ENCODE measurements at regions not wholly inside any gene's neighbourhood (a gene's known extent, or its start where the extent isn't known, plus 50 kb on each side); places are given as distances from the start of the nearest gene placed in this dataset.

DNA sequence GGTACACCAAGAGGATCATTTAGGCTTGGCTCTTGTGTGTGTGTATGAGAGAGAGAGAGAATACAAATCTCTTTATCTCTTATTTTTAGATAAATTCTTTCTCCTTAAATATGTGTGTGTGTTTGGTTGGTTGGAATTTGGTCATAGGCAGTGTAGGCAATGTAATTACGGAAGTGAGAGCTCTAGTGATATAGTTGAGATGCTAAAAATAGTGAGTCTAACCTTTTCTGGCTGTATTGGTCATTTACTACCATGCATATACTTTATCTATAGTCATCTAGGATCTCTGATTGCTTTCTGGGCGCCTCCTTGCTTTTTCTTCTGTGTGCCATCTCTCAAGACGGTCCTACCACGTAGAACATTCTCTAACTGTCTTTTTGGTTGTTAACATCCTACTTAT is 250.2 kb downstream of the NUF2 start:
- H3K36me3 Mint-ChIP-seq (ENCODE audit: low read depth): no peaks in the 10 kb centered on the region
- H3K27ac Mint-ChIP-seq (ENCODE audit: unreplicated experiment): no peak overlapping the region
- no peaks in the 10 kb centered on the region for H3K9me3 Mint-ChIP-seq (ENCODE audit: low read depth)
- no peaks in the 10 kb centered on the region for H3K4me1 Mint-ChIP-seq (ENCODE audit: low read depth)
- DNase-seq (ENCODE audit: low spot score): no peak
- no peak overlapping the region for H3K4me3 Mint-ChIP-seq (ENCODE audit: unreplicated experiment)
- H3K27me3 Mint-ChIP-seq (ENCODE audit: low read depth): peaks cover 13% of the 10 kb centered on the region
- TF ChIP-seq, protein P1, sequence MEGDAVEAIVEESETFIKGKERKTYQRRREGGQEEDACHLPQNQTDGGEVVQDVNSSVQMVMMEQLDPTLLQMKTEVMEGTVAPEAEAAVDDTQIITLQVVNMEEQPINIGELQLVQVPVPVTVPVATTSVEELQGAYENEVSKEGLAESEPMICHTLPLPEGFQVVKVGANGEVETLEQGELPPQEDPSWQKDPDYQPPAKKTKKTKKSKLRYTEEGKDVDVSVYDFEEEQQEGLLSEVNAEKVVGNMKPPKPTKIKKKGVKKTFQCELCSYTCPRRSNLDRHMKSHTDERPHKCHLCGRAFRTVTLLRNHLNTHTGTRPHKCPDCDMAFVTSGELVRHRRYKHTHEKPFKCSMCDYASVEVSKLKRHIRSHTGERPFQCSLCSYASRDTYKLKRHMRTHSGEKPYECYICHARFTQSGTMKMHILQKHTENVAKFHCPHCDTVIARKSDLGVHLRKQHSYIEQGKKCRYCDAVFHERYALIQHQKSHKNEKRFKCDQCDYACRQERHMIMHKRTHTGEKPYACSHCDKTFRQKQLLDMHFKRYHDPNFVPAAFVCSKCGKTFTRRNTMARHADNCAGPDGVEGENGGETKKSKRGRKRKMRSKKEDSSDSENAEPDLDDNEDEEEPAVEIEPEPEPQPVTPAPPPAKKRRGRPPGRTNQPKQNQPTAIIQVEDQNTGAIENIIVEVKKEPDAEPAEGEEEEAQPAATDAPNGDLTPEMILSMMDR (IDR thresholded peaks at IDR 0.05): no peak

DNA sequence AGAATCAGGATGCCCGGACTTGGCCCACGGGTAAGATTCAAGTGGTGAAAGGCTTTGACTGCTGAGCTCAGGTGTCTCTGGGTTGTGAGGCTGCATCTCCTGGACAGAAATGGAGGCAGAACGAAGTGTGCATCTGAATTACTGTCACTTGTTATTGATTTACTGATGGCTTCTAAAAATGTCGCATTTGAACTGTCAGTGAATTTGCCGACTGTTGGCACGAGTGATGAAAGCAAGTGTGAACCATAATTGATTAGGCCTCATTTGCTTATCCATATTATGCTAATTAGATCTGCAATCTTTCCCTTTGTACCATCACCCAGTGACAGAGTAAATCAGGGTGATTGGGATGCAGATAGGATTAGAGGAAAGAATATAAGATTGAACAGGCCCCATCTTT is 252.4 kb downstream of the NUF2 start:
- Mint-ChIP-seq H3K36me3 (ENCODE audit: low read depth) (no peaks in the 10 kb centered on the region), H3K27me3 (ENCODE audit: low read depth) (peaks cover 9% of the 10 kb centered on the region), H3K4me1 (ENCODE audit: low read depth) (no peaks in the 10 kb centered on the region), H3K27ac (ENCODE audit: unreplicated experiment) (no peak overlapping the region), H3K4me3 (ENCODE audit: unreplicated experiment) (no peak overlapping the region), H3K9me3 (ENCODE audit: low read depth) (no peaks in the 10 kb centered on the region)
- TF ChIP-seq, protein P1 (IDR thresholded peaks at IDR 0.05): no peak
- DNase-seq (ENCODE audit: low spot score): no peak

DNA sequence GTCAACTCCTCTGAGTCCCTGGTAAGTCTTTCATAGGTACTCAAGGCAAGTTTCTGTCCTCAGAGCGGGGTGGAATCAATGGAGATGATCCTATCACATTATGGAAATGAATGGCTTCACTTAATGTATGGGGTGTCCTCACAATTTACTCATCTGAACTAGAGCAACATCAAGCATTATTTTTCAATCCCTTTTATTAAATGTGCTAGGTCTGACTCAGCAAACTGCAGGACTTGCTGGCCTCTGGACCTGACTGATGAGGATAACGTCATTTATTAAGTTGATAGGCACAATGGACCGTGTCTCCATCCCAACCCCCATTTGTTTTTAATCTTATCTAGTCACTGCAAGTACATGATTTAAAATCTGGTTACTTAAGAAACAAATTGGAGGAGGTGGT is 259.2 kb downstream of the NUF2 start:
- Mint-ChIP-seq H3K27ac (ENCODE audit: unreplicated experiment) (no peak overlapping the region), H3K36me3 (ENCODE audit: low read depth) (no peaks in the 10 kb centered on the region), H3K9me3 (ENCODE audit: low read depth) (no peaks in the 10 kb centered on the region), H3K4me3 (ENCODE audit: unreplicated experiment) (no peak overlapping the region), H3K4me1 (ENCODE audit: low read depth) (no peaks in the 10 kb centered on the region), H3K27me3 (ENCODE audit: low read depth) (peaks cover 2% of the 10 kb centered on the region)
- no peak for DNase-seq (ENCODE audit: low spot score)
- TF ChIP-seq, protein P1 (IDR thresholded peaks at IDR 0.05): no peak

DNA sequence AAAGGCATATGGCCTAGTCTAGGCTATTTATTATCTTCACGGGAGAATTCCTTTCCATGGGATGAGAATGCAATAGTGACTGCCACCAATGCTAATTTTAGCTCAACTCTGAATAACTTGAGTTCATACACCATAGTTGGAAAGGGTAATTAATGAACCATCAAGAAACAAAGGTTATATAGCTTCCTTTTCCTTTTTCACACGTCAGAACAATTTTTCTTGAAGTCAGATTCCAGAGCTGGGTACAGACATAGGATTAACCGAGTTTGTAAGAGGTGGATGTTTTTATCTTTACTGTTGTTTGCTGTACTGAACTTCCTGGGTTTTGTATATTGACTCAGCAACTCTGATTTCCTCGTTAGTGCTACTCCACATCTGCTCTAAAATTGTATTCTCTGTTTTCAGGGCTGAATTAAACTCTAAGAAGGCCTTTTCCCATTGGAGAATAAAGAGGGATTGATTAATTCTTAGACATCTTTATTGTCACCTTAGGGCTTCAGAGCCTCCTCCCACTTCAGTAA is 262.0 kb downstream of the NUF2 start:
- Mint-ChIP-seq H3K27me3 (ENCODE audit: low read depth) (peaks cover 4% of the 10 kb centered on the region), H3K9me3 (ENCODE audit: low read depth) (no peaks in the 10 kb centered on the region), H3K4me3 (ENCODE audit: unreplicated experiment) (no peak overlapping the region), H3K27ac (ENCODE audit: unreplicated experiment) (no peak overlapping the region), H3K4me1 (ENCODE audit: low read depth) (no peaks in the 10 kb centered on the region), H3K36me3 (ENCODE audit: low read depth) (no peaks in the 10 kb centered on the region)
- TF ChIP-seq, protein P1 (IDR thresholded peaks at IDR 0.05): no peak
- no peak for DNase-seq (ENCODE audit: low spot score)

DNA sequence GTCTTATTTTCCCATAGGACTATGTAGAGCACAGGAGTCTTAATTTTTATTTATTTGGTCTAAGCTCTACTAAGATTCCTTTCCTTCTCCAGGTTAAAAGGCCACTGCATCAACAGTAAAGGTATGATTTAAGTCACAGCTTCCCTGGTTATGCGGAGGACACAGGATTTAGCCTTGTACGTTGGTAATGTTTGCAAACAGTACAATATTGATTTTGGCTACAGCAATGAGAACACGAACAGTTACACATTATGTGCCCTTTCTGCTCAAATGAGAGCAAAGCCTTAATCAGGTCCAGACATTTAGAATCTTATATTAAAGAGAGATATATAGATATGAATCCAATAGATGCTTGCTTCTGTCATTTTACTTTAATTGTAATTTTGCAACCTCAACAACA is 264.0 kb downstream of the NUF2 start:
- TF ChIP-seq, protein P1 (IDR thresholded peaks at IDR 0.05): no peak
- no peaks in the 10 kb centered on the region for H3K4me1 Mint-ChIP-seq (ENCODE audit: low read depth)
- H3K27me3 Mint-ChIP-seq (ENCODE audit: low read depth): peaks cover 4% of the 10 kb centered on the region
- no peak overlapping the region for H3K4me3 Mint-ChIP-seq (ENCODE audit: unreplicated experiment)
- H3K36me3 Mint-ChIP-seq (ENCODE audit: low read depth): no peaks in the 10 kb centered on the region
- DNase-seq (ENCODE audit: low spot score): no peak
- H3K27ac Mint-ChIP-seq (ENCODE audit: unreplicated experiment): no peak overlapping the region
- H3K9me3 Mint-ChIP-seq (ENCODE audit: low read depth): no peaks in the 10 kb centered on the region
